ENCODE measurements at regions not wholly inside any gene's neighbourhood (a gene's known extent, or its start where the extent isn't known, plus 50 kb on each side); places are given as distances from the start of the nearest gene placed in this dataset.
"Not testable (repeated sequence)": the region's sequence is repeated elsewhere in the genome, so short reads cannot be mapped to it uniquely, and the experiment has no call there.

DNA sequence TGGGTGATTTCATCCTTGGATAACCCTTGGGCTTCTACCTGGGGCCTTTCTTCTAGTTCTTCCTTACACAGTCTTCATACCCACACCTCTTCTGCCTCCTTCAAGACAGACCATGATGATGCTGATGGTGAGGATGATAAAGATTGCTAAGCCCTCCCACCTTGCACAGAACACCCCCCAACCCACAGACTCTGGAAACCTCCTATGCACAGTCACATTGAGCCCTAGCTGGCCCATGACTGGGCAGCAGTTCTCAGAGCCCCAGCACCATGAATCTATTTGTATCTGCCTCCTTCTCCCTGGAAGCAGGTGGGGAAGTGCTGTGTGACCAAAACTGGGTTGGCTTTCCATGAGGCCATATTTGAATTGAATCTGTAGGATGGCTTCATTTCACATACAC is 99.8 kb downstream of the EN1 start:
- H3K36me3 ChIP-seq (ENCODE audit: control insufficient read depth in 2 of 2, insufficient read depth in 2 of 2, low read length in 1 of 2): no peaks in the 10 kb centered on the region
- no peaks in the 10 kb centered on the region for H3K27me3 ChIP-seq (ENCODE audit: control insufficient read depth in 2 of 2, insufficient read depth in 1 of 2, low read length in 1 of 2)
- no peak overlapping the region for H3K27ac ChIP-seq (ENCODE audit: low read depth in 1 of 2, low read length in 1 of 2)
- H3K4me1 ChIP-seq (ENCODE audit: control insufficient read depth in 2 of 2, insufficient read depth in 2 of 2, low read length in 2 of 2): no peaks in the 10 kb centered on the region
- no peak for DNase-seq (ENCODE audit: low read depth in 6 of 9, low spot score in 9 of 9)
- H3K4me3 ChIP-seq (ENCODE audit: low read length in 2 of 2): no peak overlapping the region
- peaks cover 0 to 14% of the 10 kb centered on the region in 2 donors for H3K9me3 ChIP-seq (ENCODE audit: control insufficient read depth in 2 of 2, insufficient read depth in 1 of 2, low read length in 1 of 2)

DNA sequence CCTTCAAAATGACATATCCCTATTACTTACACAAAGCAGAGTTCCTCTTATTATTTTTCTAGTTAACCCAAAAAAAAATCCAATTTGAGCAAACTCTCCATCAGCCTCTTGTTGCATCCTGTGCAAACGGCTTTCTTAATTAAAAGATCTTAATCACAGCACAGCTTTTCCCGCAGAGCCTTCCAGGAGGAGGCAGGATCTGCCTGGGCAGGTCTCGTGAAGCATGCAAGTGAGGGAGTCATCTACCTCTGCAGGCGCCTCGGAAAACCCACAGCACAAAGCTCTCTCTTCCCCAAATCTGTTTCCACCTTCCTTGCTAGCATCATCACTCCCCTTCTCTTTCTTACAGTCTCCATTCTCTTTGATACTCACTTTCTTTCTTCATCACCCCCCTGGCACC is 100.4 kb downstream of the EN1 start:
- Histone ChIP-seq H3K4me3 (ENCODE audit: low read length in 2 of 2) (no peak overlapping the region), H3K9me3 (ENCODE audit: control insufficient read depth in 2 of 2, insufficient read depth in 1 of 2, low read length in 1 of 2) (peaks cover 0 to 14% of the 10 kb centered on the region in 2 donors), H3K27me3 (ENCODE audit: control insufficient read depth in 2 of 2, insufficient read depth in 1 of 2, low read length in 1 of 2) (no peaks in the 10 kb centered on the region), H3K27ac (ENCODE audit: low read depth in 1 of 2, low read length in 1 of 2) (no peak overlapping the region), H3K36me3 (ENCODE audit: control insufficient read depth in 2 of 2, insufficient read depth in 2 of 2, low read length in 1 of 2) (no peaks in the 10 kb centered on the region), H3K4me1 (ENCODE audit: control insufficient read depth in 2 of 2, insufficient read depth in 2 of 2, low read length in 2 of 2) (no peaks in the 10 kb centered on the region)
- no peak for DNase-seq (ENCODE audit: low read depth in 6 of 9, low spot score in 9 of 9)
- WGBS: 91% methylated on average over 5 of the region's 5 CpGs

DNA sequence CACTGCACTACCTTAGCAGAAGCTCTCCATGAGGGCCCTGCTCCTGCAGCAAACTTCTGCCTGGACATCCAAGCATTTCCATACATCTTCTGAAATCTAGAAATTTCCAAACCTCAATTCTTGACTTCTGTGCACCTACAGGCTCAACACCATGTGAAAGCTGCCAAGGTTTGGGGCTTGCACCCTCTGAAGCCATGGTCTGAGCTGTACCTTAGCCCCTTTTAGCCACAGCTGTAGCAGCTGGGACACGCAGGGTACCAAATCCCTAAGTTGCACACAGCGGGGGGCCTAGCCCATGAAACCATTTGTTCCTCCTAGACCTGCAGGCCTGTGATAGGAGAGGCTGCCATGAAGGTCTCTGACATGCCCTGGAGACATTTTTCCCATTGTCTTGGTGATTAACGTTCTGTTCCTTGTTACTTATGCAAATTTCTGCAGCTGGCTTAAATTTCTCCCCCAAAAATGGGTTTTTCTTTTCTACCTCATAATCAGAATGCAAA is 102.7 kb downstream of the EN1 start:
- not testable (repeated sequence) for DNase-seq (ENCODE audit: low read depth in 6 of 9, low spot score in 9 of 9); H3K4me1 ChIP-seq (ENCODE audit: control insufficient read depth in 2 of 2, insufficient read depth in 2 of 2, low read length in 2 of 2); H3K36me3 ChIP-seq (ENCODE audit: control insufficient read depth in 2 of 2, insufficient read depth in 2 of 2, low read length in 1 of 2); H3K4me3 ChIP-seq (ENCODE audit: low read length in 2 of 2); H3K27ac ChIP-seq (ENCODE audit: low read depth in 1 of 2, low read length in 1 of 2); H3K27me3 ChIP-seq (ENCODE audit: control insufficient read depth in 2 of 2, insufficient read depth in 1 of 2, low read length in 1 of 2)
- 87% methylated on average over 3 of the region's 3 CpGs for WGBS
- H3K9me3 ChIP-seq (ENCODE audit: control insufficient read depth in 2 of 2, insufficient read depth in 1 of 2, low read length in 1 of 2): peaks cover 0 to 14% of the 10 kb centered on the region in 2 donors

DNA sequence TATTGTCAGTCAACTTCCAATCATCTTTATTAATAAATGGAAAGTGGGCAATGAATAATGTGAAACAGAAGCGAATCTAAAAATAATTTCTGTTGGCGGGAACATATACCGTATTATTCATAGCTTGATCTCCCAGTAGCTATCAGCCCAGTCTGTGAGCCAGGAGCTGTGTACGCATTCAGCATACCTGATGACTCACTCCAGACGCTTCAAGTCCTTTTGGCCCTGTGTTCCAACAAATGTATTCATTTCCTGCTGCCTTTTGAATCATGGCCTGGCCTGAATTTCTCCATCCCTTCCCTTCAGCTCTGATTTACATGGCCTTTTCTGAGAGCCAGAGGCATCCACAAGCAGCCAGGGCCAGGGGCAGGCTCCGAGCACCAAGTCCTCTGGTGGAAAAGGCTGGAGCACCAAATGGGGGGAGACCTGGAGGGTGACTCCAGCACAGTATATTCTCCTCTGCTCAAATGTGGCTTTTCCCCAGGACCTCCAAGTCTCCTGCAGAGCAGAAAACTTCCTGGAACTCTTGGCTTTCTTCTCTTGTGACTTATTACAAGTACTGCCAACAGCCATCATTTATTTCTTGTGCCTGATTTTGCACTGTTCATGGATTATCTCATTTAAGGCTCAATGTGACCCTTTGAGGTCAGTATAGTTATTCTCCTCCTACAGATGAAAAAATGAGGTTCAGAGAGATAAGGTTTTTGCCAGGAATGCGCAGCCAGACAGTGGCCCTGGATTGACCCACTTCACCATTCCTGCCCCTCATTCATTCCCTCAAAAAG is 108.7 kb downstream of the EN1 start:
- Histone ChIP-seq H3K4me3 (ENCODE audit: low read length in 2 of 2) (no peak overlapping the region), H3K4me1 (ENCODE audit: control insufficient read depth in 2 of 2, insufficient read depth in 2 of 2, low read length in 2 of 2) (no peaks in the 10 kb centered on the region), H3K27me3 (ENCODE audit: control insufficient read depth in 2 of 2, insufficient read depth in 1 of 2, low read length in 1 of 2) (no peaks in the 10 kb centered on the region), H3K9me3 (ENCODE audit: control insufficient read depth in 2 of 2, insufficient read depth in 1 of 2, low read length in 1 of 2) (peaks cover 0 to 5% of the 10 kb centered on the region in 2 donors), H3K27ac (ENCODE audit: low read depth in 1 of 2, low read length in 1 of 2) (no peak overlapping the region), H3K36me3 (ENCODE audit: control insufficient read depth in 2 of 2, insufficient read depth in 2 of 2, low read length in 1 of 2) (no peaks in the 10 kb centered on the region)
- no peak for DNase-seq (ENCODE audit: low read depth in 6 of 9, low spot score in 9 of 9)
- 85% methylated on average over 7 of the region's 7 CpGs for WGBS

DNA sequence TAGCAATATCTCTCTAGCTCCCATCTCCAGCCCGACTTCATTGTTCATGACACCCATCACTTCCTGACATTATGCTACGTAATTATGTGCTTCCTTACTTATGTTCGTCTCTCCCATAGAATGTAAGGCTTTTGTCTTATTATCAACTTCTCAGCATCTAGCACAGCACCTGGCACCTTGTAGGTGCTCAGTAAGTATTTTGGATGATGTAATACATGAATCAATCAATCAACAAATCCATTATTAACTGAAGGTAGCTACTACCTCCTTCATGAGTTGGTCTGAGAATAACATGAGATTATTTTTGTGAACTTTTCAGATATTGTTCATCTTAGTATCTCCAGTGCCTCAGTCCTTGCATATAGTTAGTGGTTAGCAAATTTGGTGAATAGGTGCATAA is 109.3 kb downstream of the EN1 start:
- no peak overlapping the region for H3K27ac ChIP-seq (ENCODE audit: low read depth in 1 of 2, low read length in 1 of 2)
- no peak for DNase-seq (ENCODE audit: low read depth in 6 of 9, low spot score in 9 of 9)
- no peaks in the 10 kb centered on the region for H3K9me3 ChIP-seq (ENCODE audit: control insufficient read depth in 2 of 2, insufficient read depth in 1 of 2, low read length in 1 of 2)
- 87% methylated on average over 3 of the region's 3 CpGs for WGBS
- no peaks in the 10 kb centered on the region for H3K36me3 ChIP-seq (ENCODE audit: control insufficient read depth in 2 of 2, insufficient read depth in 2 of 2, low read length in 1 of 2)
- H3K27me3 ChIP-seq (ENCODE audit: control insufficient read depth in 2 of 2, insufficient read depth in 1 of 2, low read length in 1 of 2): no peaks in the 10 kb centered on the region
- H3K4me3 ChIP-seq (ENCODE audit: low read length in 2 of 2): no peak overlapping the region
- H3K4me1 ChIP-seq (ENCODE audit: control insufficient read depth in 2 of 2, insufficient read depth in 2 of 2, low read length in 2 of 2): no peaks in the 10 kb centered on the region

DNA sequence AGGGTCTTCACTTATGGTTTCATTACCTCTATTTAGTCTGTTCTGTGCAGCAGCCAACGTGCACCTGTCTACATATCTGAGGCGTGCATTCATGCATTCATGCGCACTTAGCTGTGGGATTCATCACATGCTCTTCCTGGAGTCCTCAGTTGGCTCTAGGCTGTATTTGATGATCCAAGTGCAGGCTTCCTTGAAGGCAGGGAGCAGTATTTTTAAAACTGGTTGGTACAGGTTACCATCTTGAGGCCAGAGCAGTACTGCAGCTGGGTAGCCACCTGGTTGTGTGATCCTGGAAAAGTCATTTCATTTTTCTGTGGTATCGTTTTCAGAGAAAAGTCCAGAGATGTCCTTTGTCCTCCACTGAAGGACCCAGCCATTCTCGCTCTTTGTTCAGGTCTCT is 109.8 kb downstream of the EN1 start:
- Histone ChIP-seq H3K36me3 (ENCODE audit: control insufficient read depth in 2 of 2, insufficient read depth in 2 of 2, low read length in 1 of 2) (no peaks in the 10 kb centered on the region), H3K9me3 (ENCODE audit: control insufficient read depth in 2 of 2, insufficient read depth in 1 of 2, low read length in 1 of 2) (no peaks in the 10 kb centered on the region), H3K27ac (ENCODE audit: low read depth in 1 of 2, low read length in 1 of 2) (no peak overlapping the region), H3K4me1 (ENCODE audit: control insufficient read depth in 2 of 2, insufficient read depth in 2 of 2, low read length in 2 of 2) (no peaks in the 10 kb centered on the region), H3K4me3 (ENCODE audit: low read length in 2 of 2) (no peak overlapping the region), H3K27me3 (ENCODE audit: control insufficient read depth in 2 of 2, insufficient read depth in 1 of 2, low read length in 1 of 2) (no peaks in the 10 kb centered on the region)
- WGBS: 76% methylated on average over 5 of the region's 5 CpGs
- DNase-seq (ENCODE audit: low read depth in 6 of 9, low spot score in 9 of 9): no peak

DNA sequence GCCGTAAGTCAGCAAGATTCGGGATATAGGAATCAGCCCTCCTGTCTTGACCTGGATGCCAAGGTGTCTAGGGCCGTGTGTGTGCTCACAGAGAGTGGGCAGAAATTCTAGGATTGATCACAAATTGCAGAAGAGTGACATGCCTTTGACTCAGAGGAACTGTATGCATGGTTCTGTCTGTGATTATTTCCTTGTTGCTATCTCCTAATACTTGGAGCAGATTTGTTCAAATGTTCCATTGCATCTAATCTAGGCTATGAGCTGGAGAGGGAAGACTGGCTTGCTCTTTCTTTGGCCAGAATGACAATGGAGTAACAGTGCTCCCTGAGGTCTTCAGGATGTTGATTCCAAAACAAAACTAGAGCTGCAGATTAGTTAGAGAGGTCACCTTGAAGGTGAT is 115.0 kb downstream of the EN1 start:
- H3K4me3 ChIP-seq (ENCODE audit: low read length in 2 of 2): no peak overlapping the region
- H3K9me3 ChIP-seq (ENCODE audit: control insufficient read depth in 2 of 2, insufficient read depth in 1 of 2, low read length in 1 of 2): no peaks in the 10 kb centered on the region
- no peaks in the 10 kb centered on the region for H3K4me1 ChIP-seq (ENCODE audit: control insufficient read depth in 2 of 2, insufficient read depth in 2 of 2, low read length in 2 of 2)
- H3K36me3 ChIP-seq (ENCODE audit: control insufficient read depth in 2 of 2, insufficient read depth in 2 of 2, low read length in 1 of 2): no peaks in the 10 kb centered on the region
- no peak for DNase-seq (ENCODE audit: low read depth in 6 of 9, low spot score in 9 of 9)
- no peak overlapping the region for H3K27ac ChIP-seq (ENCODE audit: low read depth in 1 of 2, low read length in 1 of 2)
- no peaks in the 10 kb centered on the region for H3K27me3 ChIP-seq (ENCODE audit: control insufficient read depth in 2 of 2, insufficient read depth in 1 of 2, low read length in 1 of 2)
- 91% methylated on average over 3 of the region's 3 CpGs for WGBS

DNA sequence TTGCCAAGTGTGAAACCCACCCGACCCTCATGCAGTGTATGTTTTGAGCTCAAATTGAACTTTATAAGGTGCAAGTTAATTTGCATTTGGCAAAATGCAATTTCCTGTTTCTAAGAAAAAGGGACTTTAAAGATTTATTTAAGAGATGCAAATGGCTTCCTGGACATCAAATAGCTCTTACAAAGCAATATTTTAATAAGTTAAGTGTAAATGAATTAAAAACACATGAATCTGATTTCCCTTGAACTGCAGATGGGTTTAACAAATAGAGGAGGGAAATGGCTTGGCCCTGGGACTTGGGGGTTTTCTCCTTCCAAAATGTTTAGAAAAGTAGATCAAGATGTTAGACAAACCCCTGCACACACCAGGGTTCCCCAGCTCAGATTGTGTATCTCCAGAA is 116.0 kb downstream of the EN1 start:
- WGBS: 72% methylated on average over 1 of the region's 1 CpG
- no peak for DNase-seq (ENCODE audit: low read depth in 6 of 9, low spot score in 9 of 9)
- Histone ChIP-seq H3K4me3 (ENCODE audit: low read length in 2 of 2) (no peak overlapping the region), H3K27me3 (ENCODE audit: control insufficient read depth in 2 of 2, insufficient read depth in 1 of 2, low read length in 1 of 2) (no peaks in the 10 kb centered on the region), H3K27ac (ENCODE audit: low read depth in 1 of 2, low read length in 1 of 2) (no peak overlapping the region), H3K9me3 (ENCODE audit: control insufficient read depth in 2 of 2, insufficient read depth in 1 of 2, low read length in 1 of 2) (no peaks in the 10 kb centered on the region), H3K4me1 (ENCODE audit: control insufficient read depth in 2 of 2, insufficient read depth in 2 of 2, low read length in 2 of 2) (no peaks in the 10 kb centered on the region), H3K36me3 (ENCODE audit: control insufficient read depth in 2 of 2, insufficient read depth in 2 of 2, low read length in 1 of 2) (no peaks in the 10 kb centered on the region)

DNA sequence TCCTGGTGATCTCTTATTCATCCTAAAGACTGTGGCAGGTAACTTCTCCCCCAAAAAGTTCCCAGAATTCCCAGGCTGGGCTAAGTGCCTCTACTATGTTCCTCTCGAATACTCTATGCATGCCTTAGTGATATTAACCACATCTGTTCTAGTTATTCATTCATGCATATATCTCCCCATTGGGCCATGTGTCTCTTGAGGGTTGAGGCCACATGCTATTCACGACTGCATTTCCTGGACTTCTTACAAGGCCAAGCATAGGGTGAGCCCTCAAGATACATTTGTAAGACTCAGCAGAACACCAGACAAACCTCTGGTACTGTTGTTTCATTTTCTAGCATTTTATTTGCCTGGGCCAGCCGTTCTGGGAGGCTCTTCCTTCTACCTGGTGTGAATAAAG is 117.0 kb downstream of the EN1 start:
- no peaks in the 10 kb centered on the region for H3K9me3 ChIP-seq (ENCODE audit: control insufficient read depth in 2 of 2, insufficient read depth in 1 of 2, low read length in 1 of 2)
- no peak for DNase-seq (ENCODE audit: low read depth in 6 of 9, low spot score in 9 of 9)
- H3K36me3 ChIP-seq (ENCODE audit: control insufficient read depth in 2 of 2, insufficient read depth in 2 of 2, low read length in 1 of 2): no peaks in the 10 kb centered on the region
- no peak overlapping the region for H3K4me3 ChIP-seq (ENCODE audit: low read length in 2 of 2)
- H3K27me3 ChIP-seq (ENCODE audit: control insufficient read depth in 2 of 2, insufficient read depth in 1 of 2, low read length in 1 of 2): no peaks in the 10 kb centered on the region
- H3K4me1 ChIP-seq (ENCODE audit: control insufficient read depth in 2 of 2, insufficient read depth in 2 of 2, low read length in 2 of 2): no peaks in the 10 kb centered on the region
- 62% methylated on average over 3 of the region's 3 CpGs for WGBS
- no peak overlapping the region for H3K27ac ChIP-seq (ENCODE audit: low read depth in 1 of 2, low read length in 1 of 2)
